GM11168 (cell line): ENCODE measurements at regions not wholly inside any gene's neighbourhood (a gene's known extent, or its start where the extent isn't known, plus 50 kb on each side); places are given as distances from the start of the nearest gene placed in this dataset.
"Not testable (repeated sequence)": the region's sequence is repeated elsewhere in the genome, so short reads cannot be mapped to it uniquely, and the experiment has no call there.

Experiments
- in situ Hi-C: fragments of 300-500 bp; cut with MboI; formaldehyde crosslinking; loops from one replicate; pipeline ENCODE4 v1.12.0; 2022; ENCODE audit warnings: low sequenced_read_pairs; ENCODE audit not compliant: unreplicated experiment

DNA sequence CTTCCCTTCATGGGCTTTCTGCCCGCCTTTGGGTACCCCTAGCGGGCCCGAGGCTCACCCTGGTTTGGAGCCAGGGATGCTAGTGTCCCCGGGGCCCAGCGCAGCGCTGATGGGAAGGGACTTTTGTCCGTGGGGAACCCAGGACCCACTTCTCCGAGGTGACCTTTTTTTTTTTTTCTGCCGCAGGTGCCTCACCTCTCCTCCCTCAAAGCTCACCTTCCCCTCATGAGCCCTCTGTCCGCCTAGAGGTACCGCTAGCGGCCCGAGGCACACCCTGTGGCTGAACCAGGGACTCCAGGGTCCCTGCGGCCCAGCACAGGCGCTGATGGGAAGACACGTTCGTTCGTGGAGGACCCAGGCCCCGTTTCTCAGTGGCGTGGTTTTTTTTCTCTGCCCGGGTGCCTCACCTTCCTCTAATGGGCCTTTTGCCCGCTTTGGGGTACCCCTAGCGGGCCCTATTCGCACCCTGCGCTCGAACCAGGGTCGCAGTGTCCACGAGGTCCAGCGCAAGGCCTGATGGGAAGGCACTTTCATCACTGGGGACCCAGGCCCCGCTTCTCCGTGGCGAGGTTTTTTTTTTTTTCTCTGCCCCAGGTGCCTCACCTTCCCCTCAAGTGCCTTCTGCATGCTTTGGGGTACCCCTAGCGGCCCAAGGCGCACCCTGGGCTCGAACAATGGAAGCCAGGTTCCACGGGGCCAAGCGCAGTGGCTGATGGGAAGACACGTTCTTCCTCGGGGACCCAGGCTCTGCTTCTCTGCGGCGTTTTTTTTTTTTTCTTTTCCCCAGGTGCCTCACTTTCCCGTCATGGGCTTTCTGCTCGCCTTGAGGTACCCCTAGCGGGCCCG, 1481.6 kb upstream of the TPTE start:
- in situ Hi-C loops = not testable (repeated sequence)

DNA sequence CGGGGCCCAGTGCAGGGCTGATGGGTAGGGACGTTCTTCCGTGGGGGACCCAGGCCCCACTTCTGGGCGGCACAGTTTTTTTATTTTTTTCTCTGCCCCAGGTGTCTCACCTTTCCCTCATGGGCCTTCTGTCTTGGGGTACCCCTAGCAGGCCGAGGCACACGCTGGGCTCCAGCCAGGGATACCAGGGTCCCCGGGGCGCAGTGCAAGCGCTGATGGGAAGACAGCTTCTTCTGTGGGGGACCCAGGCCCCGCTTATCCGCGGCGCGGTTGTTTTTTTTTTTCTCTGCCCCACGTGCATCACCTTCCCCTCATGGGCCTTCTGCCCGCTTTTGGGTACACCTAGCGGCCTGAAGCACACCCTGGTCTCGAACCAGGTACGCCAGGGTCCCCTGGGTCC, 1481.0 kb upstream of the TPTE start:
- in situ Hi-C loops = not testable (repeated sequence)

- in situ Hi-C loops = not testable (repeated sequence)
These were observed 1480.0 kb upstream of the TPTE start for GRCh38 chr21:9041175-9041948.

- in situ Hi-C loops = not testable (repeated sequence)
These were observed 1478.3 kb upstream of the TPTE start for GRCh38 chr21:9043089-9043488.

- in situ Hi-C loops = not testable (repeated sequence)
These were observed 1474.5 kb upstream of the TPTE start for GRCh38 chr21:9046870-9047269.

GRCh38 chr21:9067515-9067914, 1453.9 kb upstream of the TPTE start:
- in situ Hi-C loops = not testable (repeated sequence)

- in situ Hi-C loops = not testable (repeated sequence)
These were observed 1452.8 kb upstream of the TPTE start for GRCh38 chr21:9068622-9069021.

- in situ Hi-C loops = not testable (repeated sequence)
These were observed 1450.7 kb upstream of the TPTE start for GRCh38 chr21:9070703-9071102.

- in situ Hi-C loops = not testable (repeated sequence)
These were observed 1448.4 kb upstream of the TPTE start for GRCh38 chr21:9073010-9073409.

GRCh38 chr21:9074772-9075171, 1446.6 kb upstream of the TPTE start:
- in situ Hi-C loops = not testable (repeated sequence)

DNA sequence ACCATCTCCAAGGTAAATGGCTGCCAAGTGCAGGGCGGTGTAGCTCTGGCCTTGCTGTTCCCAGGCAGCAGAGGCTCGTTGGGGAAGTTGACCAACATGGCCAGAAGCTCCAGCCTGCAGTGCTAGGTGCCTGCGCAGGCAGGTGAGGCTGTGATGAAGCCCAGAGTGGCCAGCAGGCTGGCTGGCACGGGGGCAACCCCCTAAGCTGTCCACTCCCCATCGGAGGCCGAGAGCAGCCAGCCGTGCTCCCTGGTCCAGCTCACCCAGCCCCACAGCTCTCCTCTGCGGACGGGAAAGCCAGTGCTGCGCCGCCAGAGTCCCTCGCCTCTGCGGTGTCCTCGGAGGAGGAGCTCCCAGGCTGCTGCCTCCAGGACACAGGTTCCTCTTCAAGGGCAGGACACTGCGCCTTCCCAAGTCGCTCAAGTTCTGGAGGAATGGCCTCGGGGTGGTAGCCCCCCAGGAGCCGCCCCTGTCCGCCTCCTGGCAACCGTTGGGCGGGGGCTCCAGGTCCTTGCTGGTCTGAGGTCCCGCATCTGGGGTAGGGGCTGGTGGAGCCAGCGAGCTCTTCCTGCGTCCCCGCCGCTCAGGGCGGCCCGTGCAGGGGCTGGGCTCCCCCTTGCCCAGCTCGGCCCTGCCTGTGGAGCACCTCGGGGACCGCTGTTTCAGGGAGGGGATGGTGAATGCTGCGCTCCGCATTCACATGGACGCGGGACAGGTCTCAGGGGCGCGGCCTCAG, 1438.1 kb upstream of the TPTE start:
- in situ Hi-C loops = not testable (repeated sequence)

DNA sequence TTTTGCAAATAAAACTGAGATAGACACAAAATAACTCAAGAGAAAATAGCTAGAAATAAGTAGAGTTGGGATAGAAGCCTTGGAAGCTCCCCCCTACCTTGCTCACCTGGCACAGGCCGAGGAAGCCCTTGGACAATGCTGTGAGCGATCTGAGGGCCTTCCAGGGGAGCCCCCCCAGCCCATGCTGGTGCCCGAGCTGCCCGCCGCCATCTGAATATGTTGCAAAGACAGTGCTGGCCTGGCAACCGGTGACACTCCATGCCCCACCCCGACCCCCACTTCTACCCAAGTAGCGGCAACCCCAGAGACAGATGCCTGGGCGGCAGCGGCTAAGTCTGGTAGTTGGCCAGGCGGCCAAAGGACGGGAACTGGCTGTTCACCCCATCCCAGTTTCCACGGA, 1435.1 kb upstream of the TPTE start:
- in situ Hi-C loops = not testable (repeated sequence)

GRCh38 chr21:9087816-9088215, 1433.6 kb upstream of the TPTE start:
- in situ Hi-C loops = not testable (repeated sequence)

DNA sequence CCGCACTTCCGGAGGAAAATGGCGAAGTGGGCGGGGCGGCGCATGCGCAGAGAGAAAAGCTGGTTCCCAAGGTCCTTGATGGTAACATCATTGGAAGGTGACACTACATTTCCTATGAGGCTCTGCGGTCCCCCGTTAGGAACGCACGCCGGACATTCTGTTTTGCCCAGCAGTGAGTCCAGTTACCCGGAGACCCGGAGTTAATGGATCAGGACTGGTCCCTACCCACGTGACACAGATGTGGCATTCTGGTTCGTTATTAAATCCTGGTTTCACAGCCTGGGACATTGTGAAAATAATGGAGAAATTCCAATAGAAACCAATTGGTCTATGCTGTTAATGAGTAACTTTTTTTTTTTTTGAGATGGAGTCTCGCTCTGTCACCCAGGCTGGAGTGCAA, 1391.6 kb upstream of the TPTE start:
- in situ Hi-C loops = not testable (repeated sequence)

DNA sequence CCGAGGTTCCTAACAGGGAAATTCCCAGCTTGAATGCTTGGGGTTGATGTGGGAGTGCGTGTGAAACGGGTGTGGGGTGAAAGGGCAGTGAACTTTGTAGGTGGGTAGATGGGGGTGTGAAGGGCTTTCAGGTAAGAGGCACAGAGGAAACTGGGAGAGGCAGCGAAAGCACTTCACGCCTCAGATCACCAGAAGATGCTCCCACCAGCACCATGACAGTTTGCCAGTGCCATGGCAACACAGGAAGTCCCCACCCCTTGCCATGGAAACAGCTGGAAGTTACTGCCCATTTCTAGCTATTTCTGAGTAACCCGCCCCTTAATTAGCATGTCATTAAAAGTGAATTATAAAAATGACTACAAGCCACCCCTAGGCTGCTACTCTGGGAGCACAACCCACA, 1390.6 kb upstream of the TPTE start:
- in situ Hi-C loops = not testable (repeated sequence)
